H1 (cell line): ENCODE measurements at regions not wholly inside any gene's neighbourhood (a gene's known extent, or its start where the extent isn't known, plus 50 kb on each side); places are given as distances from the start of the nearest gene placed in this dataset.

Source experiments
- BACH1 ChIP-seq: IDR thresholded peaks from 2 replicates; pipeline ENCODE4 v1.6.1; 2012; ENCODE audit warnings: low read length, improper control_type of control experiment
- CTBP2 ChIP-seq: IDR thresholded peaks from 2 replicates; pipeline ENCODE4 v1.7.0; 2011; ENCODE audit warnings: borderline replicate concordance, mild to moderate bottlenecking, moderate library complexity, mixed read lengths, low read length; ENCODE audit not compliant: insufficient read depth, insufficient read length
- GTF2F1 ChIP-seq: IDR thresholded peaks from 2 replicates; pipeline ENCODE4 v1.6.1; 2012; ENCODE audit warnings: low read depth, low read length, improper control_type of control experiment, borderline replicate concordance
- NANOG ChIP-seq: IDR thresholded peaks from 2 replicates; pipeline ENCODE4 v1.6.1; 2011; ENCODE audit warnings: low read length, low read depth, mild to moderate bottlenecking, inconsistent platforms; ENCODE audit not compliant: insufficient read depth, poor library complexity, severe bottlenecking
- RNF2 ChIP-seq: fragments of 200-900, 300-1000 bp; sonication (generic); IDR thresholded peaks from 2 replicates; pipeline ENCODE4 v1.7.1; 2016; ENCODE audit warnings: borderline replicate concordance, low read depth, mild to moderate bottlenecking, antibody characterized with exemption, low read length; ENCODE audit not compliant: poor library complexity, severe bottlenecking; ENCODE audit errors: missing control alignments
- SRF ChIP-seq: IDR thresholded peaks from 2 replicates; pipeline ENCODE4 v1.6.1; 2011; ENCODE audit warnings: mild to moderate bottlenecking, low read depth, low read length, moderate library complexity
- SUZ12 ChIP-seq: fragments of 200-600 bp; sonication (generic); IDR thresholded peaks from 2 replicates; pipeline ENCODE4 v1.6.1; 2012; ENCODE audit warnings: mild to moderate bottlenecking, inconsistent platforms, low read length, moderate library complexity, mixed read lengths

GRCh38 chr2:174686430-174686829 lies 77.8 kb downstream of the CHRNA1 start (continued):
- TF ChIP-seq CTBP2 (no peak), SUZ12 (no peak), NANOG (no peak), GTF2F1 (no peak), BACH1 (no peak), SRF (no peak), RNF2 (no peak)
- TF ChIP-seq, all 59 proteins: peak for 0
